Tibial nerve (tissue), 3 donors: ENCODE measurements at regions not wholly inside any gene's neighbourhood (a gene's known extent, or its start where the extent isn't known, plus 50 kb on each side); places are given as distances from the start of the nearest gene placed in this dataset.

Source experiments
- CTCF ChIP-seq, 5 experiments: fragments of 200-600 bp in 3 of 5; fragments of 450-650 bp in 2 of 5; sonication (generic) in 3 of 5; IDR thresholded peaks; one replicate each; pipeline ENCODE4 v1.5.1; 2016 to 2019; ENCODE audit warnings: antibody characterized with exemption in 5 of 5, mild to moderate bottlenecking in 3 of 5, moderate library complexity in 2 of 5
- POLR2A ChIP-seq, 2 donors: fragments of 450-650 bp; IDR thresholded peaks; one replicate each; pipeline ENCODE4 v1.6.1; 2017; ENCODE audit warnings: antibody characterized with exemption in 2 of 2, mild to moderate bottlenecking in 2 of 2, moderate library complexity in 2 of 2

GRCh38 chr1:79959635-79960034 is 953.1 kb upstream of the ADGRL4 start:
- TF ChIP-seq POLR2A (IDR thresholded peaks at IDR 0.05) (no peak), CTCF (IDR thresholded peaks at IDR 0.05) (no peak)
